ENCODE measurements at regions not wholly inside any gene's neighbourhood (a gene's known extent, or its start where the extent isn't known, plus 50 kb on each side); places are given as distances from the start of the nearest gene placed in this dataset.

GRCh38 chr9:91154686-91155085, 207.0 kb downstream of the AUH start:
- Mint-ChIP-seq H3K9me3 (no peaks in the 10 kb centered on the region), H3K4me3 (peak overlapping the region; percentile 13), H3K27ac (peak overlapping the region; percentile 94), H3K4me1 (peaks cover 54 to 56% of the 10 kb centered on the region in 2 donors), H3K27me3 (ENCODE audit: low read depth in 2 of 2) (no peaks in the 10 kb centered on the region), H3K36me3 (no peaks in the 10 kb centered on the region)
- DNase-seq (no peak), ATAC-seq (no peak)
- peaks cover 9% of the 10 kb centered on the region for H3K9me3 ChIP-seq (ENCODE audit: control insufficient read depth, insufficient read depth, low read length)
- intact Hi-C loops (cut with micrococcal nuclease), result loop anchor here (5.0 kb wide), 2 partner anchors 352 to 558 kb away; partner anchors contain the start of gene SYK
- H3K4me1 ChIP-seq (ENCODE audit: control insufficient read depth, insufficient read depth, low read length), result peaks cover 75% of the 10 kb centered on the region
- WGBS (ENCODE audit: insufficient coverage), result 93% methylated on average over 3 of the region's 3 CpGs
- H3K4me3 ChIP-seq (ENCODE audit: low read length), result no peak overlapping the region
- H3K27ac ChIP-seq (ENCODE audit: low read length), result peak overlapping the region; percentile 90
- TF ChIP-seq CTCF (IDR thresholded peaks at IDR 0.05), result no peak
- no peaks in the 10 kb centered on the region for H3K36me3 ChIP-seq (ENCODE audit: control insufficient read depth, insufficient read depth, low read length)
- no peaks in the 10 kb centered on the region for H3K27me3 ChIP-seq (ENCODE audit: control insufficient read depth, insufficient read depth, low read length)

- Histone ChIP-seq H3K9me3 (ENCODE audit: control insufficient read depth, insufficient read depth, low read length) (peaks cover 9% of the 10 kb centered on the region), H3K4me1 (ENCODE audit: control insufficient read depth, insufficient read depth, low read length) (peaks cover 72% of the 10 kb centered on the region), H3K27me3 (ENCODE audit: control insufficient read depth, insufficient read depth, low read length) (no peaks in the 10 kb centered on the region), H3K36me3 (ENCODE audit: control insufficient read depth, insufficient read depth, low read length) (no peaks in the 10 kb centered on the region), H3K27ac (ENCODE audit: low read length) (peak overlapping the region; percentile 90), H3K4me3 (ENCODE audit: low read length) (no peak overlapping the region)
- Mint-ChIP-seq H3K4me1 (peaks cover 51 to 53% of the 10 kb centered on the region in 2 donors), H3K27ac (peak overlapping the region; percentile 94), H3K27me3 (ENCODE audit: low read depth in 2 of 2) (no peaks in the 10 kb centered on the region), H3K36me3 (no peaks in the 10 kb centered on the region), H3K4me3 (no peak overlapping the region), H3K9me3 (no peaks in the 10 kb centered on the region)
- DNase-seq, result no peak
- intact Hi-C loops (cut with micrococcal nuclease), result no loop called here
- no peak for TF ChIP-seq CTCF (IDR thresholded peaks at IDR 0.05)
- ATAC-seq, result peak in 1 of 3 donors; percentile 19
- WGBS (ENCODE audit: insufficient coverage), result 66% methylated on average over 6 of the region's 6 CpGs
Observed at GRCh38 chr9:91155181-91155580, 206.5 kb downstream of the AUH start.

GRCh38 chr9:91155746-91156376, 205.9 kb downstream of the AUH start:
- no peak for TF ChIP-seq CTCF (IDR thresholded peaks at IDR 0.05)
- Histone ChIP-seq H3K27me3 (ENCODE audit: control insufficient read depth, insufficient read depth, low read length) (no peaks in the 10 kb centered on the region), H3K27ac (ENCODE audit: low read length) (peak overlapping the region; percentile 90), H3K4me1 (ENCODE audit: control insufficient read depth, insufficient read depth, low read length) (peaks cover 71% of the 10 kb centered on the region), H3K9me3 (ENCODE audit: control insufficient read depth, insufficient read depth, low read length) (peaks cover 9% of the 10 kb centered on the region), H3K36me3 (ENCODE audit: control insufficient read depth, insufficient read depth, low read length) (no peaks in the 10 kb centered on the region), H3K4me3 (ENCODE audit: low read length) (no peak overlapping the region)
- Mint-ChIP-seq H3K4me1 (peaks cover 44 to 46% of the 10 kb centered on the region in 2 donors), H3K4me3 (no peak overlapping the region), H3K27me3 (ENCODE audit: low read depth in 2 of 2) (no peaks in the 10 kb centered on the region), H3K9me3 (no peaks in the 10 kb centered on the region), H3K27ac (peak overlapping the region; percentile 94), H3K36me3 (no peaks in the 10 kb centered on the region)
- no peak for DNase-seq
- 82% methylated on average over 7 of the region's 7 CpGs for WGBS (ENCODE audit: insufficient coverage)
- ATAC-seq, result no peak
- intact Hi-C loops (cut with micrococcal nuclease), result no loop called here
